ENCODE measurements at regions not wholly inside any gene's neighbourhood (a gene's known extent, or its start where the extent isn't known, plus 50 kb on each side); places are given as distances from the start of the nearest gene placed in this dataset.

DNA sequence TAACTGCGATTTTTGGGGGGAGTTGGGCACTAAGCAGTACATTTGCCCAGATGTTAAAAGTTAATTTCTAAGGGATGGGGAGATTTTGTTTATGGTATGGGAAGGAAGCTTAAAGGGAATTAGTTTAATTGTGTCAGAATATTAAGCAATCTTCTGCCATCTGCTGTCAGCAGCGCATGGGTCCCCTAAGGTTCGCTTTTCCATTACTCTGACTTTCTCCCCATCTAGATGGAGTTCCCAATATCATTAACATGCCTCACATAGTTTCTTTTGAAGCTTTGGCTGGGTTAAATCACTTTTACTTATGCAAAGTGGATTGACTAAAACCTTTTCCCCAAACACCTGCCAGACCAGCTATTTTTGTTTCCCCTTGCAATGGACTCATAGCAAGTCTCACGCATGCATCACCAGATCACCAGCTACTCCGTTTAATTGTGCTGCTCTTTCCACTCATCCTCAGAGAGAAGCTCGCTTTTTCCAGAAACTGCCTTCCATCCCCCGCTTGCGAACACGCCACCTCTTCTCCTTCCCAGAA lies 172.7 kb downstream of the FAT3 start:
- TF ChIP-seq, protein P1, sequence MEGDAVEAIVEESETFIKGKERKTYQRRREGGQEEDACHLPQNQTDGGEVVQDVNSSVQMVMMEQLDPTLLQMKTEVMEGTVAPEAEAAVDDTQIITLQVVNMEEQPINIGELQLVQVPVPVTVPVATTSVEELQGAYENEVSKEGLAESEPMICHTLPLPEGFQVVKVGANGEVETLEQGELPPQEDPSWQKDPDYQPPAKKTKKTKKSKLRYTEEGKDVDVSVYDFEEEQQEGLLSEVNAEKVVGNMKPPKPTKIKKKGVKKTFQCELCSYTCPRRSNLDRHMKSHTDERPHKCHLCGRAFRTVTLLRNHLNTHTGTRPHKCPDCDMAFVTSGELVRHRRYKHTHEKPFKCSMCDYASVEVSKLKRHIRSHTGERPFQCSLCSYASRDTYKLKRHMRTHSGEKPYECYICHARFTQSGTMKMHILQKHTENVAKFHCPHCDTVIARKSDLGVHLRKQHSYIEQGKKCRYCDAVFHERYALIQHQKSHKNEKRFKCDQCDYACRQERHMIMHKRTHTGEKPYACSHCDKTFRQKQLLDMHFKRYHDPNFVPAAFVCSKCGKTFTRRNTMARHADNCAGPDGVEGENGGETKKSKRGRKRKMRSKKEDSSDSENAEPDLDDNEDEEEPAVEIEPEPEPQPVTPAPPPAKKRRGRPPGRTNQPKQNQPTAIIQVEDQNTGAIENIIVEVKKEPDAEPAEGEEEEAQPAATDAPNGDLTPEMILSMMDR (IDR thresholded peaks at IDR 0.05), result no peak
- no peak for TF ChIP-seq ZFX (IDR thresholded peaks at IDR 0.05; ENCODE audit: borderline replicate concordance)
